ENCODE measurements at regions not wholly inside any gene's neighbourhood (a gene's known extent, or its start where the extent isn't known, plus 50 kb on each side); places are given as distances from the start of the nearest gene placed in this dataset.
"Not testable (repeated sequence)": the region's sequence is repeated elsewhere in the genome, so short reads cannot be mapped to it uniquely, and the experiment has no call there.

GRCh38 chr3:189375532-189375931 is 203.8 kb downstream of the TPRG1 start:
- Mint-ChIP-seq H3K9me3 (peaks cover 8% of the 10 kb centered on the region), H3K4me3 (no peak overlapping the region), H3K27me3 (no peaks in the 10 kb centered on the region), H3K27ac (no peak overlapping the region), H3K36me3 (ENCODE audit: low read depth) (peaks cover 2% of the 10 kb centered on the region), H3K4me1 (no peaks in the 10 kb centered on the region)
- CTCF ChIA-PET, result interaction anchor here (1.1 kb wide), 1 partner anchor 21 kb away, joined by 3 read pairs; no protein-coding TSS in a partner anchor
- POLR2A ChIA-PET, result no interaction called here
- DNase-seq, result no peak

DNA sequence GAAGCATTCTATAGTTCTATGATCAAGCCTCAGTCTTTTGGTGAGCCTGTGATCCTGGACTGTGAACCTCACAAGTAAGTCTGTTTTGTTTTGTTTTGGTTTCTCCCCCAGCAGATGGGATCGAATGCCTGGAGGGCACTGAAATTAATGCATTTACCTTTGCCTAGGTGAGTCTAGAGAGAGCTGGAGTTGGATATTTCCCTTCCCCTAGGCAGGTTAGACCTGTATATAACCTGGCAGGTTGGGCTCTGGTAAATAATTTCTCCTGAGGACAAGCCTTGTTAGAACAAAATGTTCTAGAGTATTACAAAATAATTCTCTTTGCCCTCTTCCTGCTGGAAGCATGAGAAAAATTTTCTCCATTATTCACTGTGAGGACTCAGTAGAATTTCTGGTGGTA is 211.9 kb downstream of the TPRG1 start:
- ChIA-PET CTCF (no interaction called here), POLR2A (no interaction called here)

DNA sequence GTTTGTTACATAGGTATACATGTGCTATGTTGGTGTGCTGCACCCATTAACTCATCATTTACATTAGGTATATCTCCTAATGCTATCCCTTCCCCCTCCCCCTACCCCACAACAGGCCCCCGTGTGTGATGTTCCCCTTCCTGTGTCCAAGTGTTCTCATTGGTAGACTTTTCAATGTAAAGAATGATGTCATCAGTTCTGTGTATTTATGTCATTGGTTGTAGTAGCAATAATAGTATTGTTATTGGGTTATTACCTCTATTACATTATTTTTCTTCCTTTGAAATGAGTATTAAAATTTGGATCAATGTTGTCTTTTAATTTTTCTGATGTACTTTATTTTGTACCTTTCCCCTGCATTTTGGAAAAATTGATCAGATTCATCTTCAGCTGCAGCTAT is 214.1 kb downstream of the TPRG1 start:
- POLR2A ChIA-PET; H3K4me1 Mint-ChIP-seq; H3K36me3 Mint-ChIP-seq (ENCODE audit: low read depth); DNase-seq; H3K27me3 Mint-ChIP-seq; CTCF ChIA-PET; H3K4me3 Mint-ChIP-seq; H3K27ac Mint-ChIP-seq: not testable (repeated sequence)
- H3K9me3 Mint-ChIP-seq, result peaks cover 21% of the 10 kb centered on the region

More for the DNA sequence above, 211.9 kb downstream of the TPRG1 start:
- DNase-seq, result no peak
- Mint-ChIP-seq H3K36me3 (ENCODE audit: low read depth) (peaks cover 5% of the 10 kb centered on the region), H3K4me1 (no peaks in the 10 kb centered on the region), H3K27me3 (no peaks in the 10 kb centered on the region), H3K9me3 (peaks cover 17% of the 10 kb centered on the region), H3K27ac (no peak overlapping the region), H3K4me3 (no peak overlapping the region)

DNA sequence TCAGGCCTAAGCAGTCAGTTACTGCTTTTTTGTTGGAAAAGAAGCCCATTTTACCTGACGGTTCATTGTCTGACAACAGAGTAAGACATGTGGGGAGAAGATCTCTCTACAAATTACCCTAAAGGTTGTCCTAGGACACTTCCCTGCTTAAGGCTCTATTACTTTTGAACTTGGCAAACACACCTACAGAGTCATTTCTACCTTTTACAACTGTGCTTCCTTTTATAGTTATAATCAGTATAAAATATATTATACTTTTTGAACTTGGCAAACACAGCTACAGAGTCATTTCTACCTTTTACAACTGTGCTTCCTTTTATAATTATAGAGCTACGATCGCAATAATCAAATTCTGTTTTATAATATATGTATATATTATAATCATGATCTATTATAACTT is 215.0 kb downstream of the TPRG1 start:
- Mint-ChIP-seq H3K4me1 (peaks cover 4% of the 10 kb centered on the region), H3K9me3 (peaks cover 19% of the 10 kb centered on the region), H3K27me3 (no peaks in the 10 kb centered on the region), H3K4me3 (no peak overlapping the region), H3K36me3 (ENCODE audit: low read depth) (peaks cover 5% of the 10 kb centered on the region), H3K27ac (no peak overlapping the region)
- ChIA-PET POLR2A (no interaction called here), CTCF (interaction anchor here (0.6 kb wide), 1 partner anchor 10 kb away, joined by 3 read pairs; no protein-coding TSS in a partner anchor)
- no peak for DNase-seq

DNA sequence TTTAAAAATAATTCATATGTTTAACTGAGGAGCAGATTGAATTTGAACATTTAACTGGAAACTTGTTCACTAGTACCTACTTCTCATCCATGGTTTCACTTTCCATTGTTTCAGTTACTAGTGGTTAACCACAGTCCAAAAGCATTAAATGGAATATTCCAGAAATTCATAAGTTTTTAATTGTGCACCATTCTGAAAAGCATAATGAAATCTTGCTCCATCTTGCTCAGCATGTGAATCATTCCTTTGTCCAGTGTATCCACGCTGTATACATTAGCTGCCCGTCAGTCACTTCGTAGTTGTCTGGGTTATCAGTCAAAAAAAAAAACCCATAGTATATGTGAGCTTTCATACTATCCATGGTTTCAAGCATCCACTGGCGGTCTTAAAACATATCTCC is 217.6 kb downstream of the TPRG1 start:
- ChIA-PET CTCF (interaction anchor here (0.6 kb wide), 1 partner anchor 972 kb away, joined by 3 read pairs; no protein-coding TSS in a partner anchor), POLR2A (no interaction called here)
- H3K9me3 Mint-ChIP-seq, result peaks cover 9% of the 10 kb centered on the region
- no peaks in the 10 kb centered on the region for H3K27me3 Mint-ChIP-seq
- DNase-seq, result no peak
- H3K4me3 Mint-ChIP-seq, result no peak overlapping the region
- peaks cover 7% of the 10 kb centered on the region for H3K4me1 Mint-ChIP-seq
- no peak overlapping the region for H3K27ac Mint-ChIP-seq
- H3K36me3 Mint-ChIP-seq (ENCODE audit: low read depth), result peaks cover 6% of the 10 kb centered on the region

GRCh38 chr3:189393598-189393997 is 221.8 kb downstream of the TPRG1 start:
- Mint-ChIP-seq H3K9me3 (peaks cover 10% of the 10 kb centered on the region), H3K36me3 (ENCODE audit: low read depth) (peaks cover 6% of the 10 kb centered on the region), H3K27me3 (no peaks in the 10 kb centered on the region), H3K27ac (peak overlapping the region; percentile 34), H3K4me1 (peaks cover 20% of the 10 kb centered on the region), H3K4me3 (no peak overlapping the region)
- CTCF ChIA-PET, result interaction anchor here (0.9 to 1.3 kb wide), 2 partner anchors 14 to 57 kb away, joined by 3 to 4 read pairs; no protein-coding TSS in a partner anchor
- POLR2A ChIA-PET, result no interaction called here
- no peak for DNase-seq

GRCh38 chr3:189394599-189395121 is 222.9 kb downstream of the TPRG1 start:
- POLR2A ChIA-PET, result interaction anchor here (0.6 kb wide), 1 partner anchor 21 kb away, joined by 3 read pairs; no protein-coding TSS in a partner anchor
- peaks cover 16% of the 10 kb centered on the region for H3K4me1 Mint-ChIP-seq
- H3K36me3 Mint-ChIP-seq (ENCODE audit: low read depth), result peaks cover 6% of the 10 kb centered on the region
- H3K4me3 Mint-ChIP-seq, result no peak overlapping the region
- H3K27ac Mint-ChIP-seq, result peak overlapping the region; percentile 83
- H3K9me3 Mint-ChIP-seq, result peaks cover 8% of the 10 kb centered on the region
- H3K27me3 Mint-ChIP-seq, result no peaks in the 10 kb centered on the region
- DNase-seq, result no peak
- CTCF ChIA-PET, result interaction anchor here (0.9 to 2.1 kb wide), 3 partner anchors 15 to 122 kb away, joined by 3 to 5 read pairs (median 4); no protein-coding TSS in a partner anchor

GRCh38 chr3:189395825-189396224 is 224.1 kb downstream of the TPRG1 start:
- CTCF ChIA-PET, result interaction anchor here (2.1 kb wide), 1 partner anchor 123 kb away, joined by 5 read pairs; no protein-coding TSS in a partner anchor
- DNase-seq, result no peak
- Mint-ChIP-seq H3K9me3 (peaks cover 6% of the 10 kb centered on the region), H3K4me3 (no peak overlapping the region), H3K27me3 (no peaks in the 10 kb centered on the region), H3K4me1 (peaks cover 16% of the 10 kb centered on the region), H3K36me3 (ENCODE audit: low read depth) (peaks cover 6% of the 10 kb centered on the region), H3K27ac (no peak overlapping the region)
- POLR2A ChIA-PET, result no interaction called here

DNA sequence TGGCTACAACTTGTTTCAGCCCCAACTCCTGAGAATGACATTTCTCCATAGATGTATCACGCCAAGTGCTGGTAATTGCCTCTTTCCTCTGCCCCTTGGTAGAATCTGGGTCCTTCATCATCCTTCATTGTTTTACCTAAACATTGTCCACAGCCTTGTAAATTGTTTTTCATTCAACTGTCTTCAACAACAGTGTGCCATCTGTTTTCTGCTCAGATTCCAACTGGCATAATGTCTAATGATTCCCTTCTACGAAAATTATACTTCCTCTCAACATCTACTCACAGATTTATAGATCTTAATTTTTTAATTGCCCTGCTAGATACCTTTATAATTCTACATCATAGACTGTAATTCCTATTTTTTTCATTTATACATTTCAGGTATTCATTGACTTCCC is 226.9 kb downstream of the TPRG1 start:
- CTCF ChIA-PET, result no interaction called here
- DNase-seq, result no peak
- Mint-ChIP-seq H3K36me3 (ENCODE audit: low read depth) (no peaks in the 10 kb centered on the region), H3K4me3 (no peak overlapping the region), H3K4me1 (peaks cover 16% of the 10 kb centered on the region), H3K27me3 (peaks cover 2% of the 10 kb centered on the region), H3K9me3 (peaks cover 8% of the 10 kb centered on the region), H3K27ac (no peak overlapping the region)
- POLR2A ChIA-PET, result no interaction called here

DNA sequence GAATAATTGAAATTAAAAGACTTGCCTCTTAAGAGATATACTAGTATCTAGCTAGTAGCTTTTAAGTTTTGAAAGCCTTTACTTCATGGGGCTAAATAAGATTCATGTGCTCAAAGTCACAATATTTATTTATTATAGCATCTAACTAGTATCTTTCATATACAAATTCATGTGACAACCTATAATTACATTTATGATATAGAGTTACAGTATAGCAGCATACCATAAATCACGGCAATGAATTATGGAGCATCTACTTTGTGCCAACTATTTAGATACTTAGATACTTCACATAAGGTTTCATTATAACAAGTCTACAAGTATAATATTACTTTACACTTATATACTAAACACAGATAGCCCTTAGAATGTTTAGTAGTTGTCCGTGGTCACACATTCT is 229.4 kb downstream of the TPRG1 start:
- Mint-ChIP-seq H3K9me3 (peaks cover 3% of the 10 kb centered on the region), H3K36me3 (ENCODE audit: low read depth) (no peaks in the 10 kb centered on the region), H3K4me1 (peaks cover 2% of the 10 kb centered on the region), H3K27me3 (peaks cover 2% of the 10 kb centered on the region), H3K27ac (no peak overlapping the region), H3K4me3 (no peak overlapping the region)
- ChIA-PET POLR2A (no interaction called here), CTCF (no interaction called here)
- no peak for DNase-seq

GRCh38 chr3:189403194-189403593 is 228.0 kb upstream of the TP63 start:
- ChIA-PET POLR2A (no interaction called here), CTCF (no interaction called here)
- no peak for DNase-seq
- Mint-ChIP-seq H3K36me3 (ENCODE audit: low read depth) (no peaks in the 10 kb centered on the region), H3K4me1 (peaks cover 2% of the 10 kb centered on the region), H3K9me3 (peaks cover 3% of the 10 kb centered on the region), H3K27ac (no peak overlapping the region), H3K27me3 (peaks cover 2% of the 10 kb centered on the region), H3K4me3 (no peak overlapping the region)

GRCh38 chr3:189404024-189404423 is 227.2 kb upstream of the TP63 start:
- ChIA-PET POLR2A (no interaction called here), CTCF (no interaction called here)
- Mint-ChIP-seq H3K9me3 (peaks cover 3% of the 10 kb centered on the region), H3K27ac (no peak overlapping the region), H3K27me3 (peaks cover 2% of the 10 kb centered on the region), H3K4me3 (no peak overlapping the region), H3K36me3 (ENCODE audit: low read depth) (no peaks in the 10 kb centered on the region), H3K4me1 (peaks cover 2% of the 10 kb centered on the region)
- no peak for DNase-seq

GRCh38 chr3:189404797-189405484 is 226.2 kb upstream of the TP63 start:
- Mint-ChIP-seq H3K27me3 (peaks cover 2% of the 10 kb centered on the region), H3K4me1 (peaks cover 2% of the 10 kb centered on the region), H3K9me3 (peaks cover 3% of the 10 kb centered on the region), H3K36me3 (ENCODE audit: low read depth) (no peaks in the 10 kb centered on the region), H3K27ac (no peak overlapping the region), H3K4me3 (no peak overlapping the region)
- ChIA-PET CTCF (no interaction called here), POLR2A (no interaction called here)
- DNase-seq, result no peak

GRCh38 chr3:189406148-189406547 is 225.0 kb upstream of the TP63 start:
- ChIA-PET CTCF (no interaction called here), POLR2A (no interaction called here)
- Mint-ChIP-seq H3K27ac (no peak overlapping the region), H3K4me3 (no peak overlapping the region), H3K4me1 (peaks cover 2% of the 10 kb centered on the region), H3K27me3 (peaks cover 5% of the 10 kb centered on the region), H3K36me3 (ENCODE audit: low read depth) (no peaks in the 10 kb centered on the region), H3K9me3 (peaks cover 3% of the 10 kb centered on the region)
- no peak for DNase-seq
